Activated CD8-positive, alpha-beta memory T cell treated with anti-CD3 and anti-CD28 coated beads, Interleukin-2, amount 50 U/mL, for 48 hours (primary cell): ENCODE measurements at regions not wholly inside any gene's neighbourhood (a gene's known extent, or its start where the extent isn't known, plus 50 kb on each side); places are given as distances from the start of the nearest gene placed in this dataset.
A peak's percentile ranks its signal among the peaks of the same experiment; 100 is the strongest.

Experiments used
- DNase-seq: peaks from one replicate; pipeline ENCODE4 v3.0.0-alpha.2; 2020

DNA sequence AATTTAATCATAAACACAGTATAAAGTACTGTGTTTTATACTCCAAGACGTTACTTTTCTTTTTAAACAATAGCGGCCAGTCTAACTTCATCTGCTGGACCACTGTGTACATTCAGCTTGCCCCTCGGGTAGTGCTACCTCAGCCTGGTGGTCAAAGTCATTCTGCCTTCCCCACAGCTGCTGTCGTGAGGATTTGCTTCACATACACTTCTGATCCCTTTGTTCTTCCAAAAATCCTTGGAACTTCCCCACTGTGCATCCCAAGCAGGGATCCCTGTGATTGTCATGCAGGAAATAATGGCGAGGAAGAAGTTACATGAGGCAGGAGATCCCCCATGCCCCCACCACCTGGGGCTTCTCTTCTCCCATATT lies 234.9 kb upstream of the STARD13 start:
- no peak for DNase-seq

DNA sequence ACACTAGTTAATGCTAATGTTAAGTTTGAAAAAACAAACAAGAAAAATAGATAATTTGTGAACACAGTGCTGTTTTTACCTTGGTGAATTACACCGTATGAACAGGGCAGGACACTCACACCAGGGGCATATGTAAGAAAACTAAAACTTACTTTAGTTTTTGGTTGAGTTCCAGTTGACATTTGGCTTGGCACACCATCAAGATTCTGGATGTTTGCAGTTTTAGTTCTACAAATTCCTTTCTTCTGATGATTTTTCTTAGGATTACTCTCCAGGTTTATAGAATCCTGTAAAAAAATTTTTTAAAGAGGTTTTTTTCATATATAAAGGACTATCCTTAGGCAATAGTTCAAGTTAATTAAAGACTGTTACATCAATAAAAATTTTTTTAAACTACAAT lies 238.5 kb upstream of the STARD13 start:
- DNase-seq, result no peak

DNA sequence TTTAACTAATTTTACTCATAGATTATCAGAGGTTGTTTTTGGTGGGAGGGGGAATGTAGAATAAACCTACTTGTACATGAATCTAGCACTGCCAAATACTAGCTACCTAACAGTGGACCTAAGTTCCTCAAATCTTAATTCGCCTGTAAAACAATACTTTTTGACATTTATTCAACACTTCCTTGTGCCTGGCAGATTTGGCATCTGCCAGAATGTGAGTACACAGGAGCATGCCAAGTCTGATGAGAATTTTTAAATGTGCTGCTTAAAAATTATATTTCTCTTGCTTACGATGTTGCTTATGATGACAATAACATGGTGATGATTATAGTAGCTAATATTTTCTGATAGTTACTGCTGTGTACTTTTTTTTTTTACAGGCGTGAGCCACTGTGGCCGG lies 240.2 kb upstream of the STARD13 start:
- no peak for DNase-seq

DNA sequence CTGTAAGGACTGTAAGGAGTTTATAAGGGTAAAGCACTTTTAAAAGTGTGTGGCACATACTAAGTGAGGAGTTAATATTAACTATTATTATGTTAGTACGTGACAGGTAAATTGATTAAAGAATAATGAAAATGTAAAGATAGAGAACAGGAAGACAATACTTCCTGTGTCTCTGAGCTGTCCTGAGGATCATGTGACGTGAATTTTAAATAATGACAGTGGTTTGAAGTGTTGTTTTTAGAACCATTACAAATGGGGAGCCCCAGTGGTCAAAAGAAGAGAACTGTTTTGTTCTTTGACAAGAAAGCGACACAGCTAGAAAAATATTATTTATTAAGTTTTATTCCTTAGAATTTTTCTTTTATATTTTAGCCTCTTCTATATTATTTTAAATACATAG lies 241.2 kb upstream of the STARD13 start:
- DNase-seq, result no peak

DNA sequence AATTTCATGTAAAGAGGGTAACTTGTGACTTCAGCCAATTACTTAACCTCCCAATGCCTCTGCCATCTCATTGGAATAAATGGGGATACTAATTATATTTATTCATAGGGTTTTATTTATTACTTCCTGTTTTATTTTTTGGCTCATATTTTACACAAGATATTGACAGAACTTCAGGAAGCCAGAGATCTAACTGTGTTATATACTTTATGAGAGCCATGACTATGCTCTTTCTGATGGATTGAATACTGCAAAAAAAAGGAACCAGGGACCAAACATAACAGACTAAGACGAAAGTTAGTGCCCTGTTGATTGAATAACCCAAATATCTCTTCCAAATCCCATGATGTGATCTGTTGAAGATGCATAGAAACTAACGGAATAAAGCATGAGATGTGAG lies 243.3 kb upstream of the STARD13 start:
- no peak for DNase-seq

DNA sequence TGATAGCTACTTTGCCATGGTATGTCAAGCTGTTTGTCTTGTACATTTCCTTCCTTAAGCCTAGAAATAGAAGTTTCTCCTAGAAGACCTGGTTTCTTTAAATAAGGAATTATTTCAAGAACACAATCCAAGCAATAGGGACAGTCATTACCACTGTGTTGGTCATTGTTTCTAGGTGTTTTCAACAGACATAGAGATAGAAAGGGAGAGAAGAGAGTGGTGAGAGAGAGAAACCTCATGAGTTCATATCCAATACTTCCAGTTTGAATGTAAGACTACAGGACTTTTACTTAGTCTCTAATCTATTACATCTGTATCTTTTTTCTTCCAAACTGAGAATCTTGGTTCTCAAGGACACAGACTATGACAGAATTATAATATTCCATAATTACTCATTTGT lies 245.9 kb upstream of the STARD13 start:
- no peak for DNase-seq

DNA sequence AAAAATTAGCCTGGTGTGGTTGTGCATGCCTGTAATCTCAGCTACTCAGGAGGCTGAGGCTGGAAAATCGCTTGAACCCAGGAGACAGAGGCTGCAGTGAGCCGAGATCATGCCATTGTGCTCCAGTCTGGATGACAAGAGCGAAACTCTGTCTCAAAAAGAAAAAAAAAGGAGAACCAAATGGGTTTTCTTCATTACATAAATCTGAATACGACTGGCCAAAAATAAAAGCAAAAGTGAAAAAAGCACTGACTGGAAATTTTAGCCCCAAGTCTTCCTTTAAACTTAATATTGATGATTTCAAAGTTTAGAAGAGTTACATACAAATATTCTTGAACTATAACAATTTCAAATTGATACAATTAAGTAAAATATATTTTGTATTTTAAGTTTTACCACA lies 249.5 kb upstream of the STARD13 start:
- no peak for DNase-seq

DNA sequence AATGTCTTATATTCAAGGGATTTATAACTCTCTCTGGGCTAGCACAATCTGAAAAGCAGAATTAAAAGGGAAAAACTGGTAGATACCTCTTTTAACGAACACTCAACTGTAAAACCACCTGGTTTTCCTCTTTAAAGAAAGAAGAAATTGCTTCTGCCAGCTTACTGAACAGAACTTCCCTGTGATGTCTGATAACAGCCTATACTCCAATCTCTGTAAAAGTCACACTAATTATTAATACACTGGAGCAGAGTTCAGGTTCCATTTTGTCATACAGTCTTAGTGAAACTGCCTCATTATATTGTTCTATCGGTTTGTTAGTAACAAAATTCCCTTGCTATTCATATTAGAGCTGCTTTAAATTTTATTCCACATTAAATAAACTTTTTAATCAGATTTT lies 251.0 kb upstream of the STARD13 start:
- no peak for DNase-seq

DNA sequence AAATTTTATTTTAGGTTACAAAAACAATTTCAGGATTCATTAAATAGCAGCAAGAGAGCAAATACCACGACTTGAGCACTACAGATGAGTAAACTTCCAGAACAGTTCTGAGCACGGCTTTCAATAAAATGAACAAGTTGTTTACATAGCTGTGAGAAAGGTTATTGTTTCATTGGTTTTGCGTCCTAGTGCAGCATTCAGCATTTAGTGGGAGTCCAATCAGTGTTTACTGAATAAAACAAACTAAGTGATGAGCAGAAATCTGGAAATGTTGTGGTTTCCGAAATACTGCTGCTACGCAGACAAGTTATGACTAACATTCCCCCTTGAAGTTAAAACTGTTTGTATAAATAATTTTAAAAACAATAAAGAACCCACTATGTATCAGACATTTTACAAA lies 251.5 kb upstream of the STARD13 start:
- DNase-seq, result no peak

DNA sequence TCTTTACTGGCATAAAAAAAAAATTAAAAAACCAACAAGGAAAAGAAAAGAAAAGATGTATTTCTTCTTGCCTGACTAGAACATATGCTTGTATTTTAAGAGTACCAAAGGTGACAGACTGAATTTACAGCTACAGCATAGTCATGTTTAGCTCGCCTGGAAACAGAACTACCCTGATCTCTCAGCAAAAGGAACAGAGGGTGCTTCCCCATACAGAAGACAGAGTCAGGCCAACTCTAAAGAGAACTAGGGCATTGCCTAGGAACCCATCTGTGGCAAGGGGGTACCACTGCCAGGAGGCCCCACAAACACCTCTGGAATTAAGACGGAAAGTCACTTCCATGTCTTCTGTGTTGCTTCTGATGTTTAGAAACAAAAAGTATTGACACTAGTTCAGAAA lies 252.1 kb upstream of the STARD13 start:
- DNase-seq, result no peak

DNA sequence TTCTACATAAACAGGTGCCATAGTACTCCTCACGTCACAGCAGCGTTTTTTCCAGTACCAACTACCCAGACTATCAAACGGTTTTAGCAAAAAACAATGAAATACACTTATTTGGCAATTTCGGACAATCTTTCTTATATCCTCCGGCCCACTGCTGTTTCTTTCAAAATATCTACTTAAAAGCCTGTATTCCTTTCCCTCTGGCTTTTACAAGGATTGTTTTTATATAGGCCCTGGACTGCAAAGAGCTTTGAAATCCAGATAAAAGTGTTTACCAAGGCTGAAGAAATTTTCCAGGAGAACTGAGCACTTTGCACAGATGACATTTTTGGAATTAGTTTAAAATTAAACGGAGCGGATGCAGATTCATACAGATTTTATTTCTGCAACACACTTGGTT lies 255.9 kb upstream of the STARD13 start:
- DNase-seq, result no peak

DNA sequence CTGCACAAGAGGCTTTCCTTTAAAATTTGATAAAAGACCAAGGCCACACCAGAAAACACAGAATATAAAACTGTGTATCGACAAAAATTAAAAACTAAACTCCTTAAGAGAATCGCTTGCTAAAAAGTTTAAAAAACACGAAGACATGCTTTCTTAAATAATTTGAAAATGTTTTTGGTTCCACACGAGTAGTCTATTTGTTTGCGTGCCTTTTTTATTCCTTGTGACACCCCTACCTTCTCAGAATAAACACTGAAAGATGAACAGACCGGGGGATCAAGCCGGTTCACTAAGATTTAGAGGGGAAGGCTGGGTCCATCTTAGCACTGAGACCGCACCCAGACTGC lies 256.4 kb upstream of the STARD13 start:
- DNase-seq, result no peak

DNA sequence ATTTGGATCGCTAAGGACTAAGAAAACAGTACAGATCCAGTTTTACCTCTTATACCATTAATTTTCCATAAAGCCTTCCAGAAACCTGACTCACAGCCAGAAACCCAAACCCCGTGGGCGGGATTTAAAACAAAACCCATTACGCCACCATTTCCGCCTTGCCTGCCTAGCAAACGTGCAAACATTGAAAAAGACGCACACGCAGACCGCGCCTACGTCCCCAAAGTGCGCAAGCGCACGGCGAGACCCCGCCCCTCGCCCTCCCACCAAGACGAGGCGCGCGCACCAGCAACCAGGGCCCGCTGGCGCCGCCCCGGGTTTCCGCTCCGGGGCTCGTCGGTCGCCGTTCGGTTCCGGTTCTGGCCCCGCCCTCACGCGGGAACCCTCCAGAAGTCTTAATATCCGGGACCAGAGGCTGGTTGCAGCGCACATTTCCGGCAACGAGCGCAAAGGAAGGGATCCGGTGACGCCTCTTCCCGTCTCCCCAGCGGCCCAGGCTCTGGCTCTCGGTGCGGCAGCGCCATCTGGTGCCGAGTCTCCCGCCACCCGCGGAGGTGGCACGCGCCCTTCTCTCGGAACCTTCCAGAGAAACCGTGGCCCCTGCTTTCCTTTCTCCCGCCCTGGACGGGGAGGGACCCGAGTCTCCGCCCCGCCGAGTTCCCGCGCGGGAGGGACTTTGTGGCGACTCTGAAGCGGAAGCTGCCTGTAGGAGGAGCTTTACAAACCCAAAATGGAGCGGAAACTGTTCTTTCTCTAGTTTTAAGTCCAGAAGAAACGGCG lies 256.9 kb upstream of the STARD13 start:
- DNase-seq, result peak; percentile 98

DNA sequence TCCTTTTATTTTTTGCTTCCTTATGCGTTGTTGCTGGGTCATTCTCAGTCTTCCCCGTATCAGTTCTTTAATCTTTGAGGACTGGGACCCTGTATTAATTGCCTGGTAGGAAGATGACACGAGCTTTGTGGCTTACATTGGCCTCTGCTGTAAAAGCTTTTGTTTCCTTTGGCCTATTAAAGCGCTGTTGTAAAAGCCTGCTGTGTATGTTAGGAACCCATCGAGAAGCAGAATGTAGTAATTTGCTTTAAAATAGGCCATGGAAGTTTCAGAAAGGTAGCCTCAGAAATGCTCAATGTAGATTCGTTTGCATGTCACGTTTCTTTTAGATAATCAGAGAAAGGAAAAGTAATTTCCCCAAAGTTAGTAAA lies 257.5 kb upstream of the STARD13 start:
- no peak for DNase-seq

DNA sequence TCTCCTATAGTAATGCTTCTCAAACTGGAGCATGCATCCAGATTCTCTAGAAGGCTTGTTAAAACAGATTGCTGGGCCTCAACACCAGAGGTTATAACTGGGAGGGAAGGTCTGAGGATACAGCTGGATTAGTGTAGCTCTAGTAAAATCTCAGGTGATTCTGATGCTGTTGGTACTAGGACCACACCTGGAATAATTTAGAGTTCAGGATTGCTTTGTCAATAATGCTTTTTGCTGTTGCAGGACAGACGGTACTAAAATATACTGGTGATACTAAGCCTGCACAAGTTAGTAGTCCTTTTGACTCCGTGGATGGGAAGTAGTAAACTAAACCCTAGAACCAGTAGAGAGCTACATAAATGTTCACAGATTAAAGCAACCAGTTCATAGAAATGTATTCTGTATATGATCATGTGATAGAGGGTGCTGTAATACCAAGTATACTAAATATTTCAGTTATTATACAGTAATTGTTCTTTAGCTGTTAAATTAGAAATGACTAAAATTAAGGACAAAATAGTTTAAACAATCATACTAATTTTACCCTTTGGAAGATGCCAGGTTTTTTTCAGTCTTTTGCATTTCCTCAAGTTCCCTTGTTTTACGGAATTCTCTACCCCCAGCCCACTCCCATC lies 258.2 kb upstream of the STARD13 start:
- DNase-seq, result no peak

DNA sequence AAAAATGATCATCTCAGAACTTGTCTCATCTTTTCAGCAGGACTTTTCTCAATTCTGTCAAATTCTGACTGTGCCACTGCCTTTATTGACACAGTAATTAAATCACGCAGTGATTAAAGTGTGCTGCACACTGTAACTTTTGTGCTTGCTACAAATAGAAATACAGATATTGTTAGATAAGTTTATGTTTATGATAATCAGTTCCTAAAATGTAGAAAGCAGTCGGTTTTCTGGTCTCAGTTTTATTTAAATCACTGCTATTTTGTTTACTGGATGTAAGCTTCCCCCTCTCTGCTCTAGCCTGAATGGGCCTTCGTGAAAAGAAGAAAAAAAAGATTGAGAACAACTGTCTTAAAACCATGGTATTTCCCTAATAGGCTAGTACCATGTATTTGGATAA lies 258.8 kb upstream of the STARD13 start:
- DNase-seq, result no peak

DNA sequence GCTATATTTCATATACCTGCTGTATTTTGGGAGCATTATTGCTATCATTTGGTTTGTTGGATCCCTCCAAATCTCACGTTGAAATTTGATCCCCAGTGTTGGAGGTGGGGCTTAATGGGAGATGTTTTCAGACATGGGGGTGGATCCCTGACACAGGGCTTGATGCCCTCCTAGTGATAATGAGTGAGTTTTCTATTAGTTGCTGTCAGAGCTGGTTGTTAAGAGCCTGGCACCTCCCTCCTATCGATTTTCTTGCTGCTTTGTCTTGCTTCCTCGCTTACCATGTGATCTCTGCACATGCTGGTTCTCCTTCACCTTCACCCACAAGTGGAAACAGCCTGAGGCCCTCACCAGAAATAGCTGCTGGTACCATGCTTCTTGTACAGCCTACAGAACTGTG lies 259.9 kb upstream of the STARD13 start:
- DNase-seq, result no peak

DNA sequence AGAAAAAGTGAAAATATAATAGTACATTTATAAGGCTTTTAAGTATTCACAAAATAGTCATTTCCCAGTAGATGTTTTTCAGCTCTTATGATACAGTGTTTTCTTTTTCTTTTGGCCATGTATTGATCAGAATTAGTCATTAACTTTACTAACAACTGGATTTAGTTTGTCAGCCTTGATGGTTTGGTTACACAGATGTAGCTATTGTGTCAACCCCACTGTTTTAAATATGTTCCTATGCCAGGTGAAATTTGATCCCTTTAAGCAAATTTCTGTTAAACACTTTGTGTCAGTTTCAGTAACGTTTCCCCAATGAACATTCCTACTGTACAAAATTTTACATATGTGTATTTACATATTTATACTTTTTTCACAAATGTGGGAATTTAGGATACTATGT lies 261.5 kb upstream of the STARD13 start:
- DNase-seq, result no peak

DNA sequence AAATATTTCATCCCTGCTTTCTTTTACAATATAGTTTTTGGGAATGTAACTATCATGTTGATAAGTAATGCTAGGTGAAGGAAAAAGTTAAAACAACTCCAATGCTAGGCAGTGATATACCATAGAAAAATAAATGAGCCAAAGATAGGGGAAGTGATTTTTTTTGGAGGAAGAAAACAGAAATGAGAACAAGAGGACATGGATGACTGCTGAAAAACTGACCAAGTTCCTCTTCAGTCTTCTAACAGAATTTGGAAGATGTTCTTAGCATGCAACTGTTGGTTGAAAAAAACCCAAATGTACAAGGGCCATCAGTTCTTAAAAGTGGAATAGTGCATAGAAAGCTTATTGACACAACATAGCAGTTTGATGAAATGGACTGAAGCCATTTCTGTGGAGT lies 262.5 kb upstream of the STARD13 start:
- DNase-seq, result no peak

DNA sequence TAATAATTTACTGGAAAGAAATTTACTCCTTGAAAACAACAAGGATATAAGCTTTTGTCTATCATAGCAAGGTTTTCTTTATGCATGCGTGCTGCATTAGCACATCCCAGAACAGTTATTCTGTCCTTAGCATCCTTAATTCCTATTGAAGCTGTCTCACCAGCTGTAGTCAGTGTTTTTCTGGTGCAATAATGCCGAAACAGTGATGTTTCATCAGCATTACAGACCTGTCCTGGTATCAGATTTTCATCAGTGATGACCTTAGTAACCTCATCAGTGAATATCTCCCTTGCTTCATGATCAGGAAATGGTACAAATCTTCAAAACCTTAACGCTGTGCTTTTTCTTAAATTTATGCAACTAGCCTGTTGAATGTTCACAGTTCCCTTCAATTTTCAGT lies 264.7 kb upstream of the STARD13 start:
- no peak for DNase-seq

DNA sequence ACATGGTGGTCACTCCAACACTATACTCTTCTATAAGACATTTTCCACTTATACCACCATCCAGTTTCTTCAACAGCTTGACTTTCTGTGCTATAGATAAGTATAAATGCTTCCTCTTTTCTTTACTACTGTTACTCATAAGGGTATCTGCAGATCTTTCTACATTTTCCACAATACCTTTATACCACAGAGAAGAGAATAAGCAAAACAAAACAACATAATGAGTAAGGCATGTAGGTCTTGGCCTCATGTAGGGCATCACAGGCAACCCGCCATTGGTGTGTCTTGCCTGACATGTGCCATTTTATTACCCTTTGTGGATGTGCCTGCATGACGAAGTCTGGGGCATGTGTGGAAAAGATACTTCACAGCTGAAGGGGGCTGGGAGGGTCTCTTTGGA lies 265.3 kb upstream of the STARD13 start:
- no peak for DNase-seq

DNA sequence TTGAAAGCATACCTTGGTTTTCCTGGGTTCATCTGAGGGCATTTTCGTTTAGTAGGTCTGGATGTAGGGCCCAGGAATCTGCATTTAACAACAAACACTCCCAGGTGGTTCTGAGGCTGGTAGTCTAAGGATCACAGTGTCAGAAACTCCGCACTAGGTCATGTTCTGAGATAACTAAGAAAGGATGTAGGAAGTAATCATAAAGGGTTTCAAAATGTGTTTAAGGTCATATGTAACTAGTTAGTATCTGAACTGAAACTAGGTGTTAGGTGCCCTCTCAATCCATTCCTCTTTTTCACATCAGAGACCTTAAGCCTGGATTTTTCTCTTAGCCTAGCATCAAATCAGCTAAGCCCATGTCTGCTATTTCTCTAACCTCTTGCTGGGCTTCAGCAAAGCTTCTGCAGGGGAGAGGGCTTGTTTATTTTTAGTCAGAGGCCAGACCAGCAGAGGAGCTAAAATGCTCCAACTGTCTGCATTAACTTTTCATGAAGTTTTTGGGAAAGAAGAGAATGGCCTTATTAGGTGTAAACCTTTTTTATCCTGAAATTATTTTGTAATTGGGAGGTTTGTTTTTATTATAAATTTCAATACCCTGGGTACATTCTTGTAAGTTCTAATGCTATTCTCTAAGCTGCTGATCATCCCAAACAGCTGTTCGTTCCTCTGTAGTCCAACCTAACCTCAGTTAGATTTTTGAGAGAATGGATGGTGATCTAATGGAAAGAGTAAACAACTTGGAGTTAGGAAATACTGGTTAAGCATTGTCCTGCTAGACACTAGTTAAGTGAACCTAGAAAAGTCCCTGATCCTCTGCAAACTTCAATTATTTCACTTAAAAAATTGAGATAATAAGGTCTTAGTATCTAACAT lies 262.8 kb upstream of the RFC3 start:
- DNase-seq, result no peak

DNA sequence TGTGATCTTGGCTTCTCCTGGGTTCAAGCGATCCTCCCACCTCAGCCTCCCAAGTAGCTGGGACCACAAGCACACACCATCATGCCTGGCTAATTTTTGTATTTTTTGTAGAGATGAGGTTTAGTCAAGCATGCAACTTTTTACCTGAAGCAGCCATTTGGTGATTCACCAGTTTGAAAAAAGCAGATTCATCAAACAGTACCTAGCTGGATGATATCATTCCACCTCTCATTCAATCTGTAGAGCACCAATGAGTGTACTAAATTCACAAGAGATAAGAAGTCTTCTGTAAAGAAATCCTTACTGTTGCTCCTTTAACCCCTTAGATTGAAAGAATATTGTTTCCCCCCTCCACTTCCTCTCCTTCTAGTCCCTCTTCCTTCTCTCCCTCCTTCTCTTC lies 261.1 kb upstream of the RFC3 start:
- DNase-seq, result no peak

DNA sequence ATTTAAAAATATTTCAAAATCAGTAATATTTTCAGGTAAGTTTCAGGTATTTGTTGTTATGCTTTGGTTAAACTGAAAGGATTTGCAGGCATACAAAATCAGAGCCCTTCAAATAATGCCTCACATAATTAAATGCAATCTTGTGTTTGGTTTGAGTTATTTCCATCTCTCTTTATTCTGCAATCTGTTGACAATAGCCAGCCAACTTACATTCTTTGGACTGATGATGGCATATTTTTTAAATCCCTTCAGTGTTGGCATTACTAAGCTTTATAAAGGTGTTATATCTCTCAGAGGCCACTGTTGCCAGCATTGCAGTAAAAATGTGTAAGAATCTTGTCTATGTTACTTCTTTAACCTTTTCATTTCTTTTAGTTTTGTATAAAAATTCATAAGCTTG lies 257.2 kb upstream of the RFC3 start:
- no peak for DNase-seq
